Neural cell (in vitro differentiated cells): ENCODE measurements at regions not wholly inside any gene's neighbourhood (a gene's known extent, or its start where the extent isn't known, plus 50 kb on each side); places are given as distances from the start of the nearest gene placed in this dataset.

Experiments
- H2AFZ ChIP-seq: fragments of 200-600, 300-800 bp; sonication (generic), shearing (Covaris generic); 2 replicates; pipeline ENCODE4 v1.6.0; 2014; ENCODE audit warnings: low read depth, mild to moderate bottlenecking, antibody characterized with exemption, low read length, moderate library complexity
- H3F3A ChIP-seq: fragments of 200-600 bp; shearing (Covaris generic); 2 replicates; pipeline ENCODE4 v1.6.1; 2016; ENCODE audit warnings: mild to moderate bottlenecking, moderate library complexity, mixed read lengths, antibody characterized with exemption, low read length; ENCODE audit not compliant: insufficient read depth, poor library complexity, severe bottlenecking
- H3K27ac ChIP-seq: fragments of 200-600, 300-800 bp; sonication (generic), shearing (Covaris generic); 2 replicates; pipeline ENCODE4 v1.5.1; 2014; ENCODE audit warnings: mild to moderate bottlenecking, low read length, moderate library complexity
- H3K27me3 ChIP-seq: fragments of 300-800, 200-600 bp; sonication (generic), shearing (Covaris generic); 2 replicates; pipeline ENCODE4 v1.6.0; 2014; ENCODE audit warnings: mild to moderate bottlenecking, low read depth, low read length, moderate library complexity; ENCODE audit not compliant: insufficient read depth
- H3K36me3 ChIP-seq: fragments of 300-800, 200-600 bp; sonication (generic), shearing (Covaris generic); 2 replicates; pipeline ENCODE4 v1.5.1; 2014; ENCODE audit warnings: mild to moderate bottlenecking, antibody characterized with exemption, low read length, moderate library complexity; ENCODE audit not compliant: insufficient read depth
- H3K4me2 ChIP-seq: fragments of 300-800, 200-600 bp; sonication (generic), shearing (Covaris generic); 2 replicates; pipeline ENCODE4 v1.6.0; 2014; ENCODE audit warnings: mild to moderate bottlenecking, low read length
- H3K4me3 ChIP-seq: fragments of 300-800, 200-600 bp; sonication (generic), shearing (Covaris generic); 2 replicates; pipeline ENCODE4 v1.5.1; 2014; ENCODE audit warnings: mild to moderate bottlenecking, low read length, moderate library complexity
- H3K79me2 ChIP-seq: fragments of 200-600 bp; shearing (Covaris generic); replicated peaks from 2 replicates; pipeline ENCODE4 v1.6.0; 2014; ENCODE audit warnings: mild to moderate bottlenecking, low read length, moderate library complexity; ENCODE audit not compliant: insufficient read depth
- H3K9ac ChIP-seq: fragments of 300-800, 200-600 bp; sonication (generic), shearing (Covaris generic); 2 replicates; pipeline ENCODE4 v1.6.1; 2016; ENCODE audit warnings: mild to moderate bottlenecking, low read length, mixed read lengths
- H3K9me2 ChIP-seq: fragments of 200-600 bp; shearing (Covaris generic); 2 replicates; pipeline ENCODE4 v1.6.1; 2016; ENCODE audit warnings: mild to moderate bottlenecking, low read length, mixed read lengths; ENCODE audit not compliant: insufficient read depth
- H3K9me3 ChIP-seq: fragments of 200-600, 300-800 bp; sonication (generic), shearing (Covaris generic); 2 replicates; pipeline ENCODE4 v1.6.1; 2016; ENCODE audit warnings: mild to moderate bottlenecking, mixed run types, low read length, moderate library complexity, mixed read lengths
- H4K20me1 ChIP-seq: fragments of 200-600 bp; shearing (Covaris generic); 2 replicates; pipeline ENCODE4 v1.6.1; 2016; ENCODE audit warnings: mild to moderate bottlenecking, mixed run types; ENCODE audit not compliant: insufficient read depth
- EP300 ChIP-seq: fragments of 450-650 bp; conservative IDR thresholded peaks from 2 replicates; pipeline ENCODE4 v1.6.1; 2014; ENCODE audit warnings: antibody characterized with exemption, mild to moderate bottlenecking, moderate library complexity; ENCODE audit not compliant: poor library complexity, severe bottlenecking
- EZH2 ChIP-seq: fragments of 200-600, 300-800 bp; shearing (Covaris generic), sonication (generic); IDR thresholded peaks from 2 replicates; pipeline ENCODE4 v1.6.1; 2014; ENCODE audit warnings: antibody characterized with exemption, low read length, borderline replicate concordance, mild to moderate bottlenecking; ENCODE audit not compliant: insufficient read depth, poor library complexity, severe bottlenecking
- MXI1 ChIP-seq: fragments of 450-650 bp; conservative IDR thresholded peaks from 2 replicates; pipeline ENCODE4 v1.6.1; 2014; ENCODE audit warnings: antibody characterized with exemption, mild to moderate bottlenecking; ENCODE audit not compliant: poor library complexity, severe bottlenecking
- POLR2AphosphoS5 ChIP-seq: IDR thresholded peaks from 2 replicates; pipeline ENCODE4 v1.6.1; 2012
- RAD21 ChIP-seq: fragments of 450-650 bp; conservative IDR thresholded peaks from 2 replicates; pipeline ENCODE4 v1.6.1; 2014; ENCODE audit warnings: antibody characterized with exemption, mild to moderate bottlenecking, moderate library complexity
- SMC3 ChIP-seq: fragments of 450-650 bp; conservative IDR thresholded peaks from 2 replicates; pipeline ENCODE4 v1.6.1; 2014; ENCODE audit warnings: antibody characterized with exemption, mild to moderate bottlenecking, moderate library complexity; ENCODE audit not compliant: poor library complexity
- TAF1 ChIP-seq: IDR thresholded peaks from 2 replicates; pipeline ENCODE4 v1.6.1; 2012; ENCODE audit warnings: low read depth
- TF ChIP-seq, protein P1 (sequence below): fragments of 450-650 bp; IDR thresholded peaks from 2 replicates; pipeline ENCODE4 v1.5.1; 2014; ENCODE audit warnings: antibody characterized with exemption, mild to moderate bottlenecking, moderate library complexity; ENCODE audit not compliant: poor library complexity, severe bottlenecking
- TF ChIP-seq, protein P2 (sequence below): IDR thresholded peaks from 2 replicates; pipeline ENCODE4 v1.6.1; 2012; ENCODE audit warnings: borderline replicate concordance

DNA sequence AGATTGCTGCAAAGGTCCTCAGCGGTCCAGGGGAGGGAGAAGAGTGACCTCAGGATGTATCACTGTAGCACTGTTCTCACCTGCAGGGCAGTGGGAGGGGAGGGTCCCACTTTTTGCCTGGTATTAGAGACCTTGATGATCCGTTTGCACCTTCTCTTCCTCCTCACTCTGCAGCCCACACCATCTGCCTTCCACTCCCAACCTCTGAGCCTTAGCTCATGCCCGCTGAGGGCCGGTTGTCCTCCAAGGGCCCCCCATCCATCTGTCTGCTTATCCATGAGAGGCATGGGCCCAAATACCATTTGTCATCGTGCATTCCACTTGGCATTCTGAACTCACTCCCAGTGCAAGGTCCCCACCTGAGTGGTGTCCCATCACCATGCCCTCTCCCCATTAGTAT is 64.6 kb upstream of the PCBD1 start:
- H3K9me3 ChIP-seq = no peaks in the 10 kb centered on the region
- no peak overlapping the region for H2AFZ ChIP-seq
- no peaks in the 10 kb centered on the region for H3K79me2 ChIP-seq
- H3K4me3 ChIP-seq = no peak overlapping the region
- H3K4me2 ChIP-seq = no peak overlapping the region
- H3K9me2 ChIP-seq = no peaks in the 10 kb centered on the region
- H3F3A ChIP-seq = no peaks in the 10 kb centered on the region
- no peaks in the 10 kb centered on the region for H3K36me3 ChIP-seq
- H3K9ac ChIP-seq = no peak overlapping the region
- H3K27me3 ChIP-seq = no peaks in the 10 kb centered on the region
- H3K27ac ChIP-seq = no peak overlapping the region
- H4K20me1 ChIP-seq = no peaks in the 10 kb centered on the region
- TF ChIP-seq SMC3 (no peak), TAF1 (no peak)
- TF ChIP-seq, protein P1, sequence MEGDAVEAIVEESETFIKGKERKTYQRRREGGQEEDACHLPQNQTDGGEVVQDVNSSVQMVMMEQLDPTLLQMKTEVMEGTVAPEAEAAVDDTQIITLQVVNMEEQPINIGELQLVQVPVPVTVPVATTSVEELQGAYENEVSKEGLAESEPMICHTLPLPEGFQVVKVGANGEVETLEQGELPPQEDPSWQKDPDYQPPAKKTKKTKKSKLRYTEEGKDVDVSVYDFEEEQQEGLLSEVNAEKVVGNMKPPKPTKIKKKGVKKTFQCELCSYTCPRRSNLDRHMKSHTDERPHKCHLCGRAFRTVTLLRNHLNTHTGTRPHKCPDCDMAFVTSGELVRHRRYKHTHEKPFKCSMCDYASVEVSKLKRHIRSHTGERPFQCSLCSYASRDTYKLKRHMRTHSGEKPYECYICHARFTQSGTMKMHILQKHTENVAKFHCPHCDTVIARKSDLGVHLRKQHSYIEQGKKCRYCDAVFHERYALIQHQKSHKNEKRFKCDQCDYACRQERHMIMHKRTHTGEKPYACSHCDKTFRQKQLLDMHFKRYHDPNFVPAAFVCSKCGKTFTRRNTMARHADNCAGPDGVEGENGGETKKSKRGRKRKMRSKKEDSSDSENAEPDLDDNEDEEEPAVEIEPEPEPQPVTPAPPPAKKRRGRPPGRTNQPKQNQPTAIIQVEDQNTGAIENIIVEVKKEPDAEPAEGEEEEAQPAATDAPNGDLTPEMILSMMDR = no peak
- TF ChIP-seq, protein P2, sequence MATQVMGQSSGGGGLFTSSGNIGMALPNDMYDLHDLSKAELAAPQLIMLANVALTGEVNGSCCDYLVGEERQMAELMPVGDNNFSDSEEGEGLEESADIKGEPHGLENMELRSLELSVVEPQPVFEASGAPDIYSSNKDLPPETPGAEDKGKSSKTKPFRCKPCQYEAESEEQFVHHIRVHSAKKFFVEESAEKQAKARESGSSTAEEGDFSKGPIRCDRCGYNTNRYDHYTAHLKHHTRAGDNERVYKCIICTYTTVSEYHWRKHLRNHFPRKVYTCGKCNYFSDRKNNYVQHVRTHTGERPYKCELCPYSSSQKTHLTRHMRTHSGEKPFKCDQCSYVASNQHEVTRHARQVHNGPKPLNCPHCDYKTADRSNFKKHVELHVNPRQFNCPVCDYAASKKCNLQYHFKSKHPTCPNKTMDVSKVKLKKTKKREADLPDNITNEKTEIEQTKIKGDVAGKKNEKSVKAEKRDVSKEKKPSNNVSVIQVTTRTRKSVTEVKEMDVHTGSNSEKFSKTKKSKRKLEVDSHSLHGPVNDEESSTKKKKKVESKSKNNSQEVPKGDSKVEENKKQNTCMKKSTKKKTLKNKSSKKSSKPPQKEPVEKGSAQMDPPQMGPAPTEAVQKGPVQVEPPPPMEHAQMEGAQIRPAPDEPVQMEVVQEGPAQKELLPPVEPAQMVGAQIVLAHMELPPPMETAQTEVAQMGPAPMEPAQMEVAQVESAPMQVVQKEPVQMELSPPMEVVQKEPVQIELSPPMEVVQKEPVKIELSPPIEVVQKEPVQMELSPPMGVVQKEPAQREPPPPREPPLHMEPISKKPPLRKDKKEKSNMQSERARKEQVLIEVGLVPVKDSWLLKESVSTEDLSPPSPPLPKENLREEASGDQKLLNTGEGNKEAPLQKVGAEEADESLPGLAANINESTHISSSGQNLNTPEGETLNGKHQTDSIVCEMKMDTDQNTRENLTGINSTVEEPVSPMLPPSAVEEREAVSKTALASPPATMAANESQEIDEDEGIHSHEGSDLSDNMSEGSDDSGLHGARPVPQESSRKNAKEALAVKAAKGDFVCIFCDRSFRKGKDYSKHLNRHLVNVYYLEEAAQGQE = no peak

DNA sequence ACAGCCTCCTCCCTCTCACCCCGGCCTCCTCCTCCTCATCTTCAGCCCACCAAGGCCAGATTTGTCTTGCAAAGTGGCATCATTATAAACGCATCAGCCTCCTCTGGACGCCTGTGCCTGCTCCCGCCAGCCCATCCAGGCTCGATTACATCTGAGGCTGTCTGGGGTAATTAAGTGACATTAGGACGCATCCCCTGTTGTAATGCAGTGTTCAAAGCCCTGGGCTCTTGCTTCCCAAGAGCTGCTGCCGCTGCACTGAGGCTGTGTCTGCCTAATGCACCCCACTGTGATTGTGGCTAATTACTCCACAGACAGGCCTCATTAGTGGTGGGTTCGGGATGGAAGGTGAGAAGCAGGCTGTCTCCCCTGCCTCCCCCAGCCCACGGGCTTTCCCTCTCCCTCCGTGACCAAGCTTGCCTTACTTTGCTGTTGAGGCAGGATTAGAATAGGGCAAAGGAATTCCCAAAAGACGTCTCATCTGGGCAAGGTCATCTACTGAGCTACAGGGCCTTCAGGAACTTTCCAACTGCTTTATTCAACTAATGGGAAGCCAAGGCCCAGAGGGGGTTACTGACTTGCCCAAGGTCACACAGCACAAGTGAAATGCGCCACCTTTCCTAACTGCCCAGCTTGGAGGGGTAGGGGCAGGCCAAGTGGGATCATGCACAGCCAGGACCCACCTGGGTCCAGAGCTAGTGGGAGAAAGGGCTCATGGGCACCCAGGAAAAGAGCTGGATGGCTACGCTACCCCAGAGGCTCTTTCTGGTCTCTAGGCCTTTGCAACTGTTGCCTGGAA is 66.2 kb upstream of the PCBD1 start:
- Histone ChIP-seq H3K27me3 (no peaks in the 10 kb centered on the region), H3K79me2 (no peaks in the 10 kb centered on the region), H3K4me2 (no peak overlapping the region), H2AFZ (no peak overlapping the region), H3K27ac (no peak overlapping the region), H3K9me2 (no peaks in the 10 kb centered on the region), H3K9me3 (no peaks in the 10 kb centered on the region), H3K4me3 (no peak overlapping the region), H3K36me3 (no peaks in the 10 kb centered on the region), H3F3A (no peaks in the 10 kb centered on the region), H4K20me1 (no peaks in the 10 kb centered on the region), H3K9ac (no peak overlapping the region)
- no peak for TF ChIP-seq EZH2
- TF ChIP-seq, protein P2 = no peak
- TF ChIP-seq SMC3 = no peak
- no peak for TF ChIP-seq MXI1
- TF ChIP-seq, protein P1 = no peak
- TF ChIP-seq POLR2AphosphoS5 = no peak
- TF ChIP-seq RAD21 = no peak
- TF ChIP-seq TAF1 = no peak
- TF ChIP-seq EP300 = no peak
